Fibroblast of pulmonary artery (primary cell): ENCODE measurements at regions not wholly inside any gene's neighbourhood (a gene's known extent, or its start where the extent isn't known, plus 50 kb on each side); places are given as distances from the start of the nearest gene placed in this dataset.

ENCODE experiments used
- DNase-seq: peaks from one replicate; pipeline ENCODE4 v3.0.0-alpha.2; 2010; ENCODE audit warnings: low read depth
- H3K4me3 ChIP-seq: replicated peaks from 2 replicates; pipeline ENCODE4 v1.5.1; 2011; ENCODE audit warnings: low read depth, mild to moderate bottlenecking, control low read depth, low read length, moderate library complexity
- CTCF ChIP-seq: IDR thresholded peaks from 2 replicates; pipeline ENCODE4 v1.5.1; 2011; ENCODE audit warnings: mild to moderate bottlenecking, control low read depth, low read length, inconsistent platforms; ENCODE audit errors: missing control alignments

- DNase-seq, result peak; percentile 89
- peak overlapping the region; percentile 25 for H3K4me3 ChIP-seq
- peak; percentile 68 for TF ChIP-seq CTCF
These were observed 364.0 kb upstream of the RBMS3 start for GRCh38 chr3:28916713-28917499.

- DNase-seq, result no peak
- TF ChIP-seq CTCF, result no peak
- no peak overlapping the region for H3K4me3 ChIP-seq
These were observed 362.9 kb upstream of the RBMS3 start for GRCh38 chr3:28917895-28918475.

GRCh38 chr3:28922376-28922775, 358.5 kb upstream of the RBMS3 start:
- TF ChIP-seq CTCF, result no peak
- H3K4me3 ChIP-seq, result no peak overlapping the region
- DNase-seq, result no peak

GRCh38 chr3:28923994-28924393, 356.9 kb upstream of the RBMS3 start:
- H3K4me3 ChIP-seq, result no peak overlapping the region
- DNase-seq, result no peak
- TF ChIP-seq CTCF, result no peak

GRCh38 chr3:28924744-28925360, 356.0 kb upstream of the RBMS3 start:
- H3K4me3 ChIP-seq, result no peak overlapping the region
- DNase-seq, result no peak
- TF ChIP-seq CTCF, result no peak

GRCh38 chr3:28933337-28933736, 347.5 kb upstream of the RBMS3 start:
- no peak for TF ChIP-seq CTCF
- no peak for DNase-seq
- no peak overlapping the region for H3K4me3 ChIP-seq
